NCI-H748 (cell line): ENCODE measurements at regions not wholly inside any gene's neighbourhood (a gene's known extent, or its start where the extent isn't known, plus 50 kb on each side); places are given as distances from the start of the nearest gene placed in this dataset.
"Not testable (repeated sequence)": the region's sequence is repeated elsewhere in the genome, so short reads cannot be mapped to it uniquely, and the experiment has no call there.

Experiments
- DNase-seq: peaks from one replicate; lab custom pipeline; 2025; ENCODE audit not compliant: unreplicated experiment; lab: John Stamatoyannopoulos, UW

DNA sequence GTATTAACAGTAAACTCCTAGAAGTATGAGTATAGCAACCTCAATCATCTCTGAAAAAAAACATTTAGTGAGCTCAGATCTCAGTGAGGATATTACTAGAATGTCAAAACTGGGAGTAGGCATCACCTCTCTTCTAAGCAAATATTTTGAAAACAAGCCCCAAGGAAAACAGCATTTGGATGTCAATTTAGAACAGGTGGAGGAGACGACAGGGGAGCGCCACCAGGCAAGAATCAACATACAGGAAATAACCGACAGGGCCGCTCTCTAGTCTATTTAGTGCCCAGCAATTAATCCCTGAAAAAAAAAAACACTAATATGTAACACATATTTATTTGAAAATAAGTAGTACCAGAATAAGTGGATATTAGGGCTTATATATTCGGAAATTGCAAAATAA lies 940.3 kb upstream of the ADGRL3 start:
- DNase-seq = peak; percentile 55

DNA sequence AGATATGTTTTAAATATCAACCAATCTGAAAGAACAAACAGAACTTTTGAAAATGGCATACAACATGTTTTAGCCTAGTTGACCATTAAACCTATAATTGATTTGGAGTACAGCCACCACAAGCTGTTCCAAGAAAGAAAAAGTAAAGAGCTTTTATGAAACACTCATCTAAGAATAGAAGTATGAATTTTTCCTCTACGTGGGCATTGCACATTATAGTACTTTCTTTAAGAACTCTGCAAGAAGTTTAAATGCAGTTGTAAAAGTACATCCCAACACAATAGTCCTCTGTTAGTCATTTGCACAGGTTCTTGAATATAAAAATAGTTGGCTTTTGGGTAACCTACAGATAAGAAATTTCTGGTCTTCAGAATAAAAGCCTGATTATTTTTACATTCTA lies 933.6 kb upstream of the ADGRL3 start:
- DNase-seq = no peak

DNA sequence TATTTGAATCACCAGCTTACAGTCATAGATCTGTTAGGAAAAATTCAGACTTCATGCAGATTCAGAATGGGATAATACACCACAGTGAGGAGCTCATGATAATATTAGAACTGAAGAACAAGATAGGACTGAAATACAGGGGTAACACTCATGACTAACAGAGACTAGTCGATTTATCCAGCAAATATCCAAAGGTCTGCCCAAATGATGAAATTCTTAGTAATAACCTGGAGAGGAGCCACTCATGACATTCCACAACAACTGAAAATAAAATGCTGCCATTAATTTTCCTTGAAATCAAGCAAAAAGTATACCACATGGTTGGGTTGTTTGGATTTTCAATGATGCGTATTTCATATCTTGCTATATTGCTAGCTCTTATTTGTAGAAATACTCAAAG lies 903.7 kb upstream of the ADGRL3 start:
- no peak for DNase-seq

GRCh38 chr4:60313611-60314178 lies 886.4 kb upstream of the ADGRL3 start:
- DNase-seq = no peak

DNA sequence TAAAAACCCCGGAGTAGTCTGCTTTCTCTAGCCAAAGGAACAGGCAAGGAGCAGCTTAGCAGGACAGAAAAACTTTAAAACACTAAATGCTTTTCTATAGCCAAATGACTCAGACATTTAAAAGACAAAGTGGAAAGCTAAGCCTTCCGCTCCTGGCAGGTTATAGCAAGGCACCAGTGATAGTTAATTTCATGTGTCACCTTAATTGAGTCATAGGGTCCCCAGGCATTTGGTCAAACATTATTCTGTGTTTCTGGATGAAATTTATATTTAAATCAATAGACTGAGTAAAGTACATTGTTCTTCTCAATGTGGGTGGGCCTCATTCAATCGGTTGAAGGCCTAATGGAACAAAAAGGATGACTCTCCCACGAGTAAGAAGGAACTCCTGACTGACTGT lies 885.7 kb upstream of the ADGRL3 start:
- no peak for DNase-seq

GRCh38 chr4:60315586-60315985 lies 884.5 kb upstream of the ADGRL3 start:
- no peak for DNase-seq

DNA sequence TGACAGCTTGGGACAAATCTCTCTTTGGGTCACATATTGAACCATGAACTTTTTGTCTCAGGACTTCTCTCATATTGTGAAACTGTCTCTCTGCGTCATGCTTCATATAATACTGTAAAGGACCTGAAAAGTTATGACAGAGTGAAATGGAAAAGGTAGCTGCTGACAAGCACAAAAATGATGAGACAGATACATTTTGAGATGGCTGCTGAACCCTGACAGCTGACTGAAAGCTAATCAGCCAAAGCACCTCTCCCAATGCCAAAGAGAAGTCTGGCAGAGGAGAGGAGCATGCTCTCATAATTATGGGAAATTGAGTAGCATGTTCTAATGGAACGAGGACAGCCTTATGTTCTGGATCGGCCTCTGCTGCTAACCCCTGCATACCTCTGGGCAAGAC lies 873.4 kb upstream of the ADGRL3 start:
- no peak for DNase-seq

- no peak for DNase-seq
These were observed 872.5 kb upstream of the ADGRL3 start for GRCh38 chr4:60327651-60328050.

DNA sequence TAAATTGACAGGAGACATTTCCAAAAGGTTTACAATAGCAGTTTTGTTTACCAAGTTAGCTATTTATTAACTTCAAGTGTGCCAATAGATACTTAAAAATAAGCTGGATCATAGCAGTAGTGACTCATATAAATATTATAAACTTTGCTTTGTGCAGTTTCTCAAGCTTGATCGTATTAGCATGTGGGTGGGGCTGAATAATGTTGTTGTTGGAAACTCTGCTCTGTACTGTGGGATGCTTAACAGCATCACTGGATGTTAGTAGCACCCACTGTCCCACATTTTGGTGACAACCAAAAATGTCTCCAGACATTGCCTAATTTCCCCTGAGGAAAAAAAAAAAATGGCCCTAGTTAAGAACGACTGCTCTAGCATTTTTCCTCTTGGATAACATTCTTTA lies 855.2 kb upstream of the ADGRL3 start:
- DNase-seq = no peak

- no peak for DNase-seq
These were observed 854.7 kb upstream of the ADGRL3 start for GRCh38 chr4:60345392-60345791.

GRCh38 chr4:60359746-60360367 lies 840.3 kb upstream of the ADGRL3 start:
- no peak for DNase-seq

GRCh38 chr4:60365176-60365575 lies 835.0 kb upstream of the ADGRL3 start:
- no peak for DNase-seq

GRCh38 chr4:60366661-60367060 lies 833.5 kb upstream of the ADGRL3 start:
- no peak for DNase-seq

- no peak for DNase-seq
These were observed 831.1 kb upstream of the ADGRL3 start for GRCh38 chr4:60368986-60369385.

DNA sequence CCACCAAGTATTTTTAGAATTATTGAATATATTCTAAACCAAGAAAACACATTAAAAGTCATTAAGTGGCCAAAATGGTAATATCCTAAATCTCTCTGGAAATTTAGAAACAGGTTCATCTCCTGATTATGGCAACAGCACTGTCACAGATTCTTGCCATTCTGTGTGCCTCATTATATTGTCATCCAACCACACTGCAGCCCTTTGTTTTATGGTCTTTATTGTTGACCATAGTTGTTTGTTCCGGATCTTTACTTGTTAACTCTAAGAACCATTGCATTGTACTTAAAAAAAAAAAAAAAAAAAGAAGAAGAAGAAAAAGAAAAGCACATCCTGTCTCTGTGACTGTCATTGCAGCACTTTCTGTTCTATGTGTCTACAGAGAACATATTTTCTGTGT lies 822.1 kb upstream of the ADGRL3 start:
- DNase-seq = no peak

DNA sequence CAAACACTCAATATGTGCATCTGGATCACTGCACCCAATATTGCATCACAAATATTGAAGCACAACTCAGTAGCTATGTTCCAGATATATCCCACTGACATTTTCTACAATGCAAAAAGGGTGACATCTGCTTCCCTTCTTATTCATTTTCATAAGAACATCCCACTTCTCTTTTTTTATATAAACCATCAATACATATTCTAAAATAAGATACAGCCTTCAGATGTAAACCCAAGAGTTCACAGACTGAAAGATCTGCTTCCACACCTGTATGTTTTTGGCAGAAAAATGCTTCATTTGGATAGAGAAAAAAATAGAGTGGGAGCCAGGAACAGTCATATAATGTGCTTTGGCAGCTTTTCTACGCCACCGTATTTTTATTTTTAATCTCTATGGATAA lies 815.6 kb upstream of the ADGRL3 start:
- DNase-seq = no peak

DNA sequence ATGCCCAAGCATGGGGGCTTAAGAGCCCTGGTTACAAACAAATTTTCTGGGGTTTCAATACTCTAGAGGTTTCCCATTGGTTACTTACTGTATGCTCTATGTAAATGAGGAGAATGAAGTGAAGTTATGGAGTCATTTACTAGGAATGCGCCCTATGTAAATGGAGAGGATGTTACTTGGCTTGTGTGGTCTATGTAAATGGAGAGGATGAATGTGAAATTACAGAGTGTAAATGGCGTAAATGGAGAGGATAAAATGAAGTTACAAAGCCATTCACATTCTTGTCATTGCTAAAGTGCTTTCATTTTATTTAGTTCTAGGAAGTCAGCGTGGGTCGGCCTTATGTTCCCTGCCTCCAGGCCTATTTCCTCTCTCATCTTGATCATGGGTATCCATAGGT lies 810.5 kb upstream of the ADGRL3 start:
- DNase-seq = no peak

DNA sequence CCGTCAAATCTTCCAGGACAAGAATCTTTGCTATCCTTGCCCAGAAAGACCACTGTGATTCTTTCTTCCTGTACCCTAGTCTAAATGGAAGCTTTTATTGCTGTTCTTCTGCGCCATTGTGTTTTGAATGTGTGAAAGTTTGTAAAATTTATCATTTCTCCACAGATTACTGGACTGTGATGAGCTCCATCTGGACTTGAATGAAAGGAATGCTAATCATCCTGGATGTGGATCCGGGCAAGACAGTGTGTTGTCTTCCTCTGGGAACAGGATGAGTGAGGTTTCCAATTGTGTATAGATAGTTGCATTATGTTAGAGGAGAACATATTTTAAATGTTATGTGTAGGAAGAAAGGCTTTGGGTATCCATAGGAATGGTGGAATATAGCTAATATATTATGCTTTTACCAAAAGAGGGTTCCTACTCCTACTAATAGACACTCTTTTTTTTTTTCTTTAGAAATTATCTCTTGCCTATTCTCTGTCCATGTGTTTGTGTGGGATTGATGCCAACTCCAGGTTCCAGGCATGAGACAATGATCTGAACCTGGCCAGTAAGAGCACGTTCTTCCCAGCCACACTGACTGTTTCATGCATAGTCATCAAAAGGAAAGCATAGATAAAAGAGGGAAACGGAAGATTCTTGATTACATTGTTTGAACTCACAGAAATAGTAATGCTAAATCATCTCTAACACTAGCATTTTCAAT lies 803.6 kb upstream of the ADGRL3 start:
- no peak for DNase-seq

- no peak for DNase-seq
These were observed 799.5 kb upstream of the ADGRL3 start for GRCh38 chr4:60400593-60400992.

DNA sequence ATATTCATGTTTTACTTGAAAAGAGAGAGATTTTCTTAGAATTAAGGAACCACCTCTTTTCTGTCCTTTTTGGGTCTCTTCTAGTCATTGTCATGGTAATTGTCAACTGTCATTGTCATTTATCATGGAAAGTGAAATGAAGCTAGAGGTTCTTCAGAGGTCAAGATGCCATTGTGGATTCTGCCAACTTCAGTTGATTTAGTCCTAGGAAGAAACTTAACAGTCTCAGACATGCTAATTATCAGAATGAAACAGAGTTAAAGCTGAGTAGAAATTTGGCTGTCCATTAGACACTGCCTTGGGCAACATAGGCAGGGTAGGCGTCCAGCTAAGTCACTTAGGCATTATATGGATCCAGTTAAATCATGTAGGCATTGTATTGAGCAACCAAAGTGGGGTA lies 796.1 kb upstream of the ADGRL3 start:
- DNase-seq = no peak

- no peak for DNase-seq
These were observed 777.7 kb upstream of the ADGRL3 start for GRCh38 chr4:60422439-60422838.

DNA sequence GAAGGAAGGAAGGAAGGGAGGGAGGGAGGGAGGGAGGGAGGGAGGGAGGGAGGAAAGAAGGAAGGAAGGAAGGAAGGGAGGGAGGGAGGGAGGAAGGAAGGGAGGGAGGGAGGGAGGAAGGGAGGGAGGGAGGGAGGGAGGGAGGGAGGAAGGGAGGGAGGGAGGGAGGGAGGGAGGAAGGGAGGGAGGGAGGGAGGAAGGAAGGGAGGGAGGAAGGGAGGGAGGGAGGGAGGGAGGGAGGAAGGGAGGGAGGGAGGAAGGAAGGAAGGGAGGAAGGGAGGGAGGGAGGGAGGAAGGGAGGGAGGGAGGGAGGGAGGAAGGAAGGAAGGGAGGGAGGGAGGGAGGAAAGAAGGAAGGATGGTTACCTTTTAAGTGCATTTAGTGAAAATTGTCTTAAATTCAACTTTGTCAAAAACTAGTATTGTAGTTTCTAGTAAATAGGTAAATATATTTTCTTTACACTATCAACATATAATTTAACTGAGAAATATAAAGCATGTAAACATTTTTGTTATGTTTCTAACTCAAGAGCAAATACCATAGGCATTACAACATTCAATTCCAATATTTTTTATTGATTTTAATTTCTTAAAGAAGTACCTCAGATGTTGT lies 776.4 kb upstream of the ADGRL3 start:
- DNase-seq = not testable (repeated sequence)
